PC-9 (cell line): ENCODE measurements at regions not wholly inside any gene's neighbourhood (a gene's known extent, or its start where the extent isn't known, plus 50 kb on each side); places are given as distances from the start of the nearest gene placed in this dataset.

ENCODE experiments used
- EZH2 ChIP-seq: fragments of 200-600 bp; sonication (generic); IDR thresholded peaks from 2 replicates; pipeline ENCODE4 v1.8.0; 2017; ENCODE audit warnings: antibody characterized with exemption, low read depth
- TF ChIP-seq, protein P1 (sequence below): fragments of 200-600 bp; sonication (generic); conservative IDR thresholded peaks from 2 replicates; pipeline ENCODE4 v1.6.1; 2017; ENCODE audit warnings: mixed run types, antibody characterized with exemption, mild to moderate bottlenecking, moderate library complexity

GRCh38 chr9:110123341-110124095 lies 84.4 kb downstream of the C9orf152 start:
- TF ChIP-seq, protein P1, sequence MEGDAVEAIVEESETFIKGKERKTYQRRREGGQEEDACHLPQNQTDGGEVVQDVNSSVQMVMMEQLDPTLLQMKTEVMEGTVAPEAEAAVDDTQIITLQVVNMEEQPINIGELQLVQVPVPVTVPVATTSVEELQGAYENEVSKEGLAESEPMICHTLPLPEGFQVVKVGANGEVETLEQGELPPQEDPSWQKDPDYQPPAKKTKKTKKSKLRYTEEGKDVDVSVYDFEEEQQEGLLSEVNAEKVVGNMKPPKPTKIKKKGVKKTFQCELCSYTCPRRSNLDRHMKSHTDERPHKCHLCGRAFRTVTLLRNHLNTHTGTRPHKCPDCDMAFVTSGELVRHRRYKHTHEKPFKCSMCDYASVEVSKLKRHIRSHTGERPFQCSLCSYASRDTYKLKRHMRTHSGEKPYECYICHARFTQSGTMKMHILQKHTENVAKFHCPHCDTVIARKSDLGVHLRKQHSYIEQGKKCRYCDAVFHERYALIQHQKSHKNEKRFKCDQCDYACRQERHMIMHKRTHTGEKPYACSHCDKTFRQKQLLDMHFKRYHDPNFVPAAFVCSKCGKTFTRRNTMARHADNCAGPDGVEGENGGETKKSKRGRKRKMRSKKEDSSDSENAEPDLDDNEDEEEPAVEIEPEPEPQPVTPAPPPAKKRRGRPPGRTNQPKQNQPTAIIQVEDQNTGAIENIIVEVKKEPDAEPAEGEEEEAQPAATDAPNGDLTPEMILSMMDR, result no peak
- no peak for TF ChIP-seq EZH2
